ENCODE measurements at regions not wholly inside any gene's neighbourhood (a gene's known extent, or its start where the extent isn't known, plus 50 kb on each side); places are given as distances from the start of the nearest gene placed in this dataset.

DNA sequence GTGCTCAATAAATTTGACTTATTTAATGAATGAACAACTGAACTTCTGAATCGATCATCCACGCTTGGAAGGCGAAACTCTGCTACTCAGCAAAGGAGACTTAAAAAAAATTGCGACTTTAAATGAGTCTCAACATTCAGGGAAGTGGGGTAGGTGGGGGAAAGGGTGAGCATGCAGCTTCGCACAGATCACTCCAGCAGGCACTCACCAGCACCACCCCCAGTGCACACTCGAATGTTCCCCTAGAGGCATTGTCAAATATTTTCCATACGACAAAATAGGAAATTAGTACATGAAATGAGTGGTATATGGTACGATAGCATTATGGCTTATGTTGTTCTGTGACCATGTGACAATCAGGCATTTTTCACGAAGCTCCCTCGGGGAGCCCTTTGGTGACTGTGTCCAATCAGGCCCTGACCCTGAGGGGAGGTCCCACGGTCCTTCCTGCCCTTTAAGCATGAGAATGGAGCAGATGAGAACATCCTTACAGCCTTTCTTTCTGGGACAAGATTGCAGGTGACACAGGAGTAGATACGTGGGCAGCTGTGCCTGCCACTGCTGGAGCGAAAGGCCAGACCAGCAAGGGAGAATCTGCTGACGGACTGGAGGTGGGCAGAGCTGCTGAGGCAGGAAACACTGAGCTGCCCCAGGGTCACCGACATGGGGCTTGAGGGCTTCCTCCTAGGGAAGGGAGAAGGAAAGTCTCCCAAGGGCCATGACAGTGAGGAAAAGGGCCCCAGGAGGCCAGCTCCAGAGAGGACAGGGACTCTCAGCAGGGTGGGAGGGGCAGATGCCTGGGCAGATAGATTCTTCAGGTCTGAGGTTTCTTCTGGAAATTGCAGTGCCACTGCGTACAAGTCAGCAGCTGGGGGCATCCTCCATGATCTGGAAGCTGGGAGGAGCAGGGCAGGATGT is 101.3 kb upstream of the ID2 start:
- Histone ChIP-seq H3K79me2 (ENCODE audit: low read length) (no peaks in the 10 kb centered on the region), H3F3A (ENCODE audit: insufficient read depth, low read length) (no peaks in the 10 kb centered on the region), H3K36me3 (replicated peaks; ENCODE audit: insufficient read depth, low read length) (no peaks in the 10 kb centered on the region), H2AFZ (ENCODE audit: low read length) (no peak overlapping the region), H3K9me3 (replicated peaks; ENCODE audit: insufficient read depth, low read length) (no peaks in the 10 kb centered on the region), H3K4me2 (ENCODE audit: low read depth, low read length) (no peak overlapping the region), H3K27me3 (replicated peaks; ENCODE audit: insufficient read depth, low read length) (no peaks in the 10 kb centered on the region), H3K9me2 (replicated peaks; ENCODE audit: insufficient read depth, low read length) (no peaks in the 10 kb centered on the region), H3K27ac (ENCODE audit: low read length) (no peak overlapping the region), H3K4me3 (ENCODE audit: low read length) (no peak overlapping the region), H3K9ac (ENCODE audit: low read length) (no peak overlapping the region), H4K20me1 (ENCODE audit: insufficient read depth, low read length) (no peaks in the 10 kb centered on the region), H3K4me1 (ENCODE audit: low read length) (no peaks in the 10 kb centered on the region)
- TF ChIP-seq EZH2phosphoT487 (IDR thresholded peaks at IDR 0.05; ENCODE audit: low read length), result no peak
- DNase-seq, result no peak

DNA sequence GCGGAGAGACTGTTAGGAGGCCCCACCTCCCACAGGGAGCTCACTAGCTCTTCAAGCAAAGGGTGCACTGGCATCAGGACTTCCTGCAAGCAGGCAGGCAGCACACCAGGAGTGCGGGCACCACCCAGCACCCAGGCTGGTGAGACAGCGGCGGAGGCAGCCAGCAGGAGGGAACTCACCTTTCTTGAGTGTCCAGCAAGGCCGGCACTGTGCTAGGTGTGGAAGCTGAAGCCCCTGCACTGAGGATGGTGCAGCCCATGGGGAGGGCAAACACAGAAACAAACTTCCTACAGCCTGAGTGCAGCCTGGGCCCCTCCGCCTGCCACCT is 100.7 kb upstream of the ID2 start:
- Histone ChIP-seq H3K4me3 (ENCODE audit: low read length) (no peak overlapping the region), H3K9ac (ENCODE audit: low read length) (no peak overlapping the region), H3F3A (ENCODE audit: insufficient read depth, low read length) (no peaks in the 10 kb centered on the region), H3K36me3 (replicated peaks; ENCODE audit: insufficient read depth, low read length) (no peaks in the 10 kb centered on the region), H4K20me1 (ENCODE audit: insufficient read depth, low read length) (no peaks in the 10 kb centered on the region), H3K9me2 (replicated peaks; ENCODE audit: insufficient read depth, low read length) (no peaks in the 10 kb centered on the region), H3K27ac (ENCODE audit: low read length) (no peak overlapping the region), H3K27me3 (replicated peaks; ENCODE audit: insufficient read depth, low read length) (no peaks in the 10 kb centered on the region), H3K79me2 (ENCODE audit: low read length) (no peaks in the 10 kb centered on the region), H2AFZ (ENCODE audit: low read length) (no peak overlapping the region), H3K9me3 (replicated peaks; ENCODE audit: insufficient read depth, low read length) (no peaks in the 10 kb centered on the region), H3K4me1 (ENCODE audit: low read length) (no peaks in the 10 kb centered on the region), H3K4me2 (ENCODE audit: low read depth, low read length) (no peak overlapping the region)
- no peak for DNase-seq
- TF ChIP-seq EZH2phosphoT487 (IDR thresholded peaks at IDR 0.05; ENCODE audit: low read length) (no peak), EZH2 (optimal IDR thresholded peaks at IDR 0.05; ENCODE audit: low read depth, low read length) (no peak)
- TF ChIP-seq, protein P1, sequence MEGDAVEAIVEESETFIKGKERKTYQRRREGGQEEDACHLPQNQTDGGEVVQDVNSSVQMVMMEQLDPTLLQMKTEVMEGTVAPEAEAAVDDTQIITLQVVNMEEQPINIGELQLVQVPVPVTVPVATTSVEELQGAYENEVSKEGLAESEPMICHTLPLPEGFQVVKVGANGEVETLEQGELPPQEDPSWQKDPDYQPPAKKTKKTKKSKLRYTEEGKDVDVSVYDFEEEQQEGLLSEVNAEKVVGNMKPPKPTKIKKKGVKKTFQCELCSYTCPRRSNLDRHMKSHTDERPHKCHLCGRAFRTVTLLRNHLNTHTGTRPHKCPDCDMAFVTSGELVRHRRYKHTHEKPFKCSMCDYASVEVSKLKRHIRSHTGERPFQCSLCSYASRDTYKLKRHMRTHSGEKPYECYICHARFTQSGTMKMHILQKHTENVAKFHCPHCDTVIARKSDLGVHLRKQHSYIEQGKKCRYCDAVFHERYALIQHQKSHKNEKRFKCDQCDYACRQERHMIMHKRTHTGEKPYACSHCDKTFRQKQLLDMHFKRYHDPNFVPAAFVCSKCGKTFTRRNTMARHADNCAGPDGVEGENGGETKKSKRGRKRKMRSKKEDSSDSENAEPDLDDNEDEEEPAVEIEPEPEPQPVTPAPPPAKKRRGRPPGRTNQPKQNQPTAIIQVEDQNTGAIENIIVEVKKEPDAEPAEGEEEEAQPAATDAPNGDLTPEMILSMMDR (IDR thresholded peaks at IDR 0.05; ENCODE audit: low read length), result no peak

- Histone ChIP-seq H3K79me2 (ENCODE audit: low read length) (no peaks in the 10 kb centered on the region), H3K27ac (ENCODE audit: low read length) (no peak overlapping the region), H3K4me1 (ENCODE audit: low read length) (no peaks in the 10 kb centered on the region), H3K4me2 (ENCODE audit: low read depth, low read length) (no peak overlapping the region), H3F3A (ENCODE audit: insufficient read depth, low read length) (no peaks in the 10 kb centered on the region), H4K20me1 (ENCODE audit: insufficient read depth, low read length) (no peaks in the 10 kb centered on the region), H3K9ac (ENCODE audit: low read length) (no peak overlapping the region), H3K9me3 (replicated peaks; ENCODE audit: insufficient read depth, low read length) (no peaks in the 10 kb centered on the region), H3K9me2 (replicated peaks; ENCODE audit: insufficient read depth, low read length) (no peaks in the 10 kb centered on the region), H3K27me3 (replicated peaks; ENCODE audit: insufficient read depth, low read length) (no peaks in the 10 kb centered on the region), H2AFZ (ENCODE audit: low read length) (no peak overlapping the region), H3K36me3 (replicated peaks; ENCODE audit: insufficient read depth, low read length) (no peaks in the 10 kb centered on the region), H3K4me3 (ENCODE audit: low read length) (no peak overlapping the region)
- no peak for TF ChIP-seq EZH2phosphoT487 (IDR thresholded peaks at IDR 0.05; ENCODE audit: low read length)
- TF ChIP-seq EZH2 (optimal IDR thresholded peaks at IDR 0.05; ENCODE audit: low read depth, low read length), result no peak
- TF ChIP-seq, protein P1 (IDR thresholded peaks at IDR 0.05; ENCODE audit: low read length), result no peak
- no peak for DNase-seq
These were observed 100.2 kb upstream of the ID2 start for GRCh38 chr2:8581601-8582041.

- Histone ChIP-seq H3K9me3 (replicated peaks; ENCODE audit: insufficient read depth, low read length) (no peaks in the 10 kb centered on the region), H3K9ac (ENCODE audit: low read length) (no peak overlapping the region), H2AFZ (ENCODE audit: low read length) (no peak overlapping the region), H4K20me1 (ENCODE audit: insufficient read depth, low read length) (no peaks in the 10 kb centered on the region), H3K79me2 (ENCODE audit: low read length) (no peaks in the 10 kb centered on the region), H3K4me2 (ENCODE audit: low read depth, low read length) (no peak overlapping the region), H3F3A (ENCODE audit: insufficient read depth, low read length) (no peaks in the 10 kb centered on the region), H3K27me3 (replicated peaks; ENCODE audit: insufficient read depth, low read length) (no peaks in the 10 kb centered on the region), H3K27ac (ENCODE audit: low read length) (no peak overlapping the region), H3K4me1 (ENCODE audit: low read length) (no peaks in the 10 kb centered on the region), H3K9me2 (replicated peaks; ENCODE audit: insufficient read depth, low read length) (no peaks in the 10 kb centered on the region), H3K4me3 (ENCODE audit: low read length) (no peak overlapping the region), H3K36me3 (replicated peaks; ENCODE audit: insufficient read depth, low read length) (no peaks in the 10 kb centered on the region)
- TF ChIP-seq EZH2phosphoT487 (IDR thresholded peaks at IDR 0.05; ENCODE audit: low read length) (no peak), EZH2 (optimal IDR thresholded peaks at IDR 0.05; ENCODE audit: low read depth, low read length) (no peak)
- TF ChIP-seq, protein P1 (IDR thresholded peaks at IDR 0.05; ENCODE audit: low read length), result no peak
- DNase-seq, result no peak
These were observed 99.7 kb upstream of the ID2 start for GRCh38 chr2:8582191-8582590.
